H1 (cell line): ENCODE measurements at regions not wholly inside any gene's neighbourhood (a gene's known extent, or its start where the extent isn't known, plus 50 kb on each side); places are given as distances from the start of the nearest gene placed in this dataset.

Experiments
- CTCF ChIA-PET: fragments of 300-600 bp; sonication (Branson Sonifier 250); formaldehyde crosslinking; loops from one replicate; lab custom pipeline; 2021; ENCODE audit not compliant: partially characterized antibody; lab: Charles Lee
- POLR2A ChIA-PET: fragments of 300-600 bp; sonication (Branson Sonifier 250); formaldehyde crosslinking; loops from one replicate; lab custom pipeline; 2021; ENCODE audit warnings: inconsistent platforms; ENCODE audit not compliant: partially characterized antibody; lab: Charles Lee
- DNase-seq, 2 experiments: peaks; one replicate each; pipeline versions ENCODE4 v3.0.0 to v3.0.0-alpha.2; 2010 to 2022; ENCODE audit warnings: low spot score in 2 of 2, low read depth in 1 of 2, mixed read lengths in 1 of 2
- FAIRE-seq: peaks from 2 replicates; lab custom pipeline; 2011; peaks lifted over from hg19 to GRCh38; lab: Jason Lieb, UNC
- H2AFZ ChIP-seq: 2 replicates; pipeline ENCODE4 v1.8.1; 2012; ENCODE audit warnings: low read length, inconsistent platforms
- H2AK5ac ChIP-seq: 2 replicates; pipeline ENCODE4 v1.6.1; 2013; ENCODE audit warnings: low read depth, low read length
- H2BK120ac ChIP-seq: replicated peaks from 2 replicates; pipeline ENCODE3; 2013; ENCODE audit warnings: low read depth, low read length, inconsistent platforms
- H2BK12ac ChIP-seq: 2 replicates; pipeline ENCODE4 v1.6.1; 2013; ENCODE audit warnings: low read depth, low read length
- H2BK15ac ChIP-seq: 2 replicates; pipeline ENCODE4 v1.6.1; 2013; ENCODE audit warnings: low read length
- H2BK20ac ChIP-seq: 2 replicates; pipeline ENCODE4 v1.6.1; 2013; ENCODE audit warnings: low read length
- H2BK5ac ChIP-seq: 2 replicates; pipeline ENCODE4 v1.6.1; 2013; ENCODE audit warnings: low read depth, low read length
- H3K14ac ChIP-seq: 2 replicates; pipeline ENCODE4 v1.6.1; 2013; ENCODE audit warnings: inconsistent platforms; ENCODE audit not compliant: insufficient read length
- H3K18ac ChIP-seq: 2 replicates; pipeline ENCODE4 v1.6.1; 2013; ENCODE audit warnings: low read length; ENCODE audit errors: extremely low read depth
- H3K23ac ChIP-seq: 2 replicates; pipeline ENCODE4 v1.6.1; 2013; ENCODE audit warnings: inconsistent platforms; ENCODE audit not compliant: insufficient read length
- H3K23me2 ChIP-seq: 2 replicates; pipeline ENCODE4 v1.6.1; 2013; ENCODE audit warnings: low read depth, low read length
- H3K27ac ChIP-seq: 2 replicates; pipeline ENCODE4 v1.6.1; 2011; ENCODE audit warnings: low read depth, low read length, inconsistent platforms
- H3K27me3 ChIP-seq, 4 experiments: replicated peaks in 1 of 4; 1 replicate in 1 of 4; 2 replicates in 3 of 4; pipeline versions ENCODE4 v1.6.1 to v1.8.1; 2011 to 2013; ENCODE audit warnings: low read length in 3 of 4, mild to moderate bottlenecking in 3 of 4, inconsistent platforms in 2 of 4, mixed read lengths in 2 of 4, moderate library complexity in 1 of 4; ENCODE audit not compliant: control insufficient read depth in 3 of 4, insufficient read depth in 3 of 4; ENCODE audit errors: extremely low read depth in 1 of 4
- H3K36me3 ChIP-seq, 4 experiments: 2 replicates each; pipeline versions ENCODE4 v1.6.1 to v1.8.1; 2011 to 2013; ENCODE audit warnings: mild to moderate bottlenecking in 4 of 4, low read length in 3 of 4, moderate library complexity in 2 of 4, control low read depth in 1 of 4, inconsistent platforms in 1 of 4; ENCODE audit not compliant: insufficient read depth in 4 of 4, control insufficient read depth in 2 of 4
- H3K4ac ChIP-seq: replicated peaks from 2 replicates; pipeline ENCODE3; 2013; ENCODE audit warnings: low read length, low read depth, mixed read lengths, inconsistent platforms; ENCODE audit not compliant: insufficient read length
- H3K4me1 ChIP-seq, 4 experiments: replicated peaks in 1 of 4; 1 replicate in 1 of 4; 2 replicates in 3 of 4; pipeline versions ENCODE4 v1.6.1 to v1.8.1; 2011 to 2013; ENCODE audit warnings: low read length in 3 of 4, inconsistent platforms in 2 of 4, mixed read lengths in 1 of 4; ENCODE audit not compliant: insufficient read depth in 4 of 4, control insufficient read depth in 3 of 4
- H3K4me2 ChIP-seq, 2 experiments: 2 replicates each; pipeline versions ENCODE4 v1.6.1 to v1.8.1; 2011 to 2013; ENCODE audit warnings: low read depth in 2 of 2, low read length in 2 of 2, control low read depth in 1 of 2, inconsistent platforms in 1 of 2, mild to moderate bottlenecking in 1 of 2; ENCODE audit not compliant: insufficient read depth in 1 of 2
- H3K4me3 ChIP-seq, 4 experiments: fragments of 200-600, 300-600 bp in 1 of 4; sonication (generic), shearing (Covaris generic), sonication (Bioruptor Twin) in 1 of 4; 2 replicates each; pipeline versions ENCODE4 v1.5.1 to v1.8.1; 2011 to 2016; ENCODE audit warnings: low read length in 4 of 4, low read depth in 3 of 4, control low read depth in 2 of 4, inconsistent platforms in 2 of 4, mild to moderate bottlenecking in 2 of 4, mixed read lengths in 1 of 4, moderate library complexity in 1 of 4; ENCODE audit not compliant: insufficient read depth in 2 of 4; ENCODE audit errors: extremely low read depth in 1 of 4
- H3K56ac ChIP-seq: replicated peaks from 2 replicates; pipeline ENCODE3; 2013; ENCODE audit warnings: low read depth, mild to moderate bottlenecking, mixed read lengths, low read length, inconsistent platforms; ENCODE audit not compliant: insufficient read length
- H3K79me1 ChIP-seq: 2 replicates; pipeline ENCODE4 v1.6.1; 2013; ENCODE audit warnings: low read depth, low read length, control low read depth
- H3K79me2 ChIP-seq, 2 experiments: 2 replicates each; pipeline versions ENCODE4 v1.6.1 to v1.8.1; 2012 to 2013; ENCODE audit warnings: low read length in 2 of 2, mild to moderate bottlenecking in 2 of 2, inconsistent platforms in 1 of 2; ENCODE audit not compliant: insufficient read depth in 2 of 2, control insufficient read depth in 1 of 2
- H3K9ac ChIP-seq, 4 experiments: replicated peaks in 1 of 4; 1 replicate in 1 of 4; 2 replicates in 3 of 4; pipeline versions ENCODE4 v1.6.1 to v1.8.1; 2011 to 2013; ENCODE audit warnings: low read depth in 3 of 4, low read length in 3 of 4, control low read depth in 2 of 4, mild to moderate bottlenecking in 2 of 4, moderate library complexity in 2 of 4, inconsistent platforms in 1 of 4; ENCODE audit errors: extremely low read depth in 1 of 4
- H3K9me3 ChIP-seq, 2 experiments: 2 replicates each; pipeline versions ENCODE4 v1.6.1 to v1.8.1; 2012 to 2013; ENCODE audit warnings: mild to moderate bottlenecking in 2 of 2, moderate library complexity in 2 of 2, control low read depth in 1 of 2, inconsistent platforms in 1 of 2, low read depth in 1 of 2, low read length in 1 of 2, mixed read lengths in 1 of 2; ENCODE audit not compliant: insufficient read depth in 2 of 2
- H4K20me1 ChIP-seq, 2 experiments: replicated peaks in 1 of 2; 2 replicates each; pipeline versions ENCODE3 to v1.8.1; 2011 to 2013; ENCODE audit warnings: inconsistent platforms in 2 of 2, low read length in 2 of 2, mild to moderate bottlenecking in 1 of 2; ENCODE audit not compliant: insufficient read depth in 2 of 2, control insufficient read depth in 1 of 2
- H4K5ac ChIP-seq: 2 replicates; pipeline ENCODE4 v1.6.1; 2013; ENCODE audit warnings: low read length, low read depth, mixed read lengths, inconsistent platforms; ENCODE audit not compliant: insufficient read length
- H4K8ac ChIP-seq: 2 replicates; pipeline ENCODE4 v1.8.0; 2013; ENCODE audit warnings: mild to moderate bottlenecking, moderate library complexity, low read length, inconsistent platforms; ENCODE audit not compliant: insufficient read depth; ENCODE audit errors: extremely low read depth
- H4K91ac ChIP-seq: replicated peaks from 2 replicates; pipeline ENCODE3; 2013; ENCODE audit warnings: low read length, mixed read lengths, inconsistent platforms; ENCODE audit not compliant: insufficient read length
- RXRA ChIP-seq: IDR thresholded peaks from 2 replicates; pipeline ENCODE4 v1.6.1; 2011; ENCODE audit warnings: low read depth, mild to moderate bottlenecking, low read length, moderate library complexity; ENCODE audit not compliant: insufficient read depth
- TEAD4 ChIP-seq: IDR thresholded peaks from 2 replicates; pipeline ENCODE4 v1.6.1; 2012; ENCODE audit warnings: low read depth, low read length, inconsistent platforms, mixed read lengths
- WGBS, 2 experiments: shearing (Covaris generic) in 1 of 2; methylation state at CpG; one replicate each; pipeline versions ENCODE4 v1.1.6 to v1.1.7; 2013 to 2015; ENCODE audit warnings: low lambda C conversion rate in 2 of 2, mixed read lengths in 2 of 2, inconsistent platforms in 1 of 2, low coverage in 1 of 2, missing lambda C conversion rate in 1 of 2; ENCODE audit not compliant: insufficient replicate concordance in 2 of 2, insufficient coverage in 1 of 2, insufficient read length in 1 of 2; ENCODE audit errors: extremely low coverage in 1 of 2, missing lambda C conversion rate in 1 of 2; 5-methylcytosine and 5-hydroxymethylcytosine counted together

DNA sequence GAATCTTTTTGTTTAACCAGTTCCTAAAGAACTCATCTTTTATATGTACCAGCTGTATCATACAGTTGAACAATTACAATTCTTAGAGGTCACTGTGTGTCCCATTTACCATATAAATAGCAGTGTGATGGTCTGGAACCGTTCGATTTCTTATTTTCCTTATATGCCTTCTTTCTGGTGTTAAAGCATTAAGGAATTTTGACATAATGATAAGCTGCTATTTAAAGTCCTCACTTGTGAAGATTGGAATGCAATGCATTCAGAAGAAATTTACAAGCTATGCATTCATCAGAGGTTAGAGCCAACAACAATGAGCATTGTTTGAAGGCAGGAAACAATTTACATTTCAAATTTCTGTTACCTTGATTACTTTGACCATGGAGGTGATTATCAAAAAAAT is 80.0 kb upstream of the PRICKLE1 start:
- Histone ChIP-seq H3K4ac (no peak overlapping the region), H3K23me2 (no peaks in the 10 kb centered on the region), H3K79me2 (no peaks in the 10 kb centered on the region), H3K14ac (no peak overlapping the region), H3K9ac (no peak overlapping the region), H2BK15ac (no peak overlapping the region), H2AFZ (no peak overlapping the region), H3K4me2 (peak overlapping the region in 1 of 2 experiments; percentile 50; a peak in 2 of 4 replicates), H3K36me3 (no peaks in the 10 kb centered on the region), H3K9me3 (no peaks in the 10 kb centered on the region), H2BK5ac (peak overlapping the region; percentile 35; the same call in 1 of the 2 replicates), H3K79me1 (no peaks in the 10 kb centered on the region), H3K4me1 (peaks cover 0 to 6% (median 5%) of the 10 kb centered on the region in 4 experiments; a peak in 4 of 7 replicates), H3K27ac (no peak overlapping the region), H4K5ac (peak overlapping the region; percentile 59), H4K8ac (no peak overlapping the region), H3K23ac (no peak overlapping the region), H3K27me3 (no peaks in the 10 kb centered on the region), H2AK5ac (no peak overlapping the region), H3K4me3 (peak overlapping the region in 1 of 4 experiments; percentile 18; a peak in 1 of 8 replicates), H2BK20ac (no peak overlapping the region), H4K20me1 (no peaks in the 10 kb centered on the region), H2BK120ac (no peak overlapping the region), H2BK12ac (no peak overlapping the region), H4K91ac (no peak overlapping the region), H3K56ac (no peak overlapping the region), H3K18ac (no peak overlapping the region)
- 22% methylated on average over 2 of the region's 2 CpGs; no CpG with 5 or more reads in 1 of the 2 experiments for WGBS, 2 experiments
- ChIA-PET POLR2A (interaction anchor here (1.2 kb wide), 2 partner anchors 15 to 88 kb away, joined by 4 read pairs; no protein-coding TSS in a partner anchor), CTCF (interaction anchor here (1.3 kb wide), 1 partner anchor 81 kb away, joined by 4 read pairs; no protein-coding TSS in a partner anchor)
- no peak for DNase-seq
- peak; percentile 58 for FAIRE-seq
- TF ChIP-seq TEAD4 = peak; percentile 71; the same call in 1 of the 2 replicates
- no peak for TF ChIP-seq RXRA
